Right ventricle myocardium superior (tissue), 1 donor: ENCODE measurements at regions not wholly inside any gene's neighbourhood (a gene's known extent, or its start where the extent isn't known, plus 50 kb on each side); places are given as distances from the start of the nearest gene placed in this dataset.

Source experiments
- ATAC-seq: fragments of 200-7000 bp; cut with Tn5 transposase; one replicate; pipeline ENCODE4 v1.9.1; 2020; ENCODE audit warnings: mild to moderate bottlenecking; ENCODE audit not compliant: poor library complexity
- DNase-seq: peaks from one replicate; pipeline ENCODE4 v3.0.0-alpha.2; 2020
- intact Hi-C: fragments of 100-400 bp; cut with DNase I; formaldehyde crosslinking; loops from one replicate; pipeline ENCODE4 v1.11.2; 2022
- donor health status: DM: no; HTN: yes; CAD: no; lungs with severe emphysema.

DNA sequence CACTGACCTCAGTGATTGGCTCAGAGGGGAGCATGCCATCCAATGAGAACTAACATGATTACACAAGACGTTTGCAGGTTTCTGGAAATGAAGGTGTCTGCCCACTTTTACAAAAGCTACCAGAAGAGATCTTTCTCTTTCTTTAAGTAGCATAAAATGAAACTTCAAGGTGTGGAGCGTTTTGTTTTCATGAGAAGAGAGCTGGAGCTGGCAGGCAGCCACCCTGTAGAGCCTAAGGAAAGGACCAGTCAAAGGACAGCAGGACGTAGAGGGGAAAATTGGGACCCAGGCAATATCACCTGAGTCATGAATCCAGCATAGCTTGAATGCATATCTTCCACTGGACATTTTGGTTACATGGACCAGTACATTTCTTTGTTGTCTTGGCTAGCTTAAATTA, 331.0 kb downstream of the EPHA4 start:
- intact Hi-C loops: no loop called here
- DNase-seq (no peak), ATAC-seq (no peak)

- intact Hi-C loops: no loop called here
- DNase-seq: no peak
- no peak for ATAC-seq
Observed at GRCh38 chr2:221243771-221244170, 328.3 kb downstream of the EPHA4 start.

DNA sequence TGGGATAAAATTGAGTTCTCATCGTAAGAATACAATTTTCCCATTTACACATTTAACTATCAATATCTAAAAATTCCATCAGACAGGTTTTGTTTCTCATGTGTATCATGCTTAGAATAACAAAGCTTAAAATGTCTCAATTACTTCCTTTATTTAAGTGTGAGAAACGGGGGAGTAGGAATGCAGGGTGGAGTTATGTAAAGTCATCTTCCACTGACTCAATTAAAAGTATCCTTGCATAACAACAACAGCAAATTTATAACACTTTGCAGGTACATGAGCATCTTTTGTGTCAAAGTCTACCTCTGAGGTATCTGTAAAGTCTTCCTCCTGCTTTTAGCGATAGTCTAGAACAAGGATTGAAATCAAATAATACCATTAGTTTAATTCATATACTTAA, 327.1 kb downstream of the EPHA4 start:
- ATAC-seq (no peak), DNase-seq (no peak)
- intact Hi-C loops: no loop called here

- DNase-seq: no peak
- intact Hi-C loops: no loop called here
- no peak for ATAC-seq
Observed at GRCh38 chr2:221245772-221246171, 326.3 kb downstream of the EPHA4 start.

DNA sequence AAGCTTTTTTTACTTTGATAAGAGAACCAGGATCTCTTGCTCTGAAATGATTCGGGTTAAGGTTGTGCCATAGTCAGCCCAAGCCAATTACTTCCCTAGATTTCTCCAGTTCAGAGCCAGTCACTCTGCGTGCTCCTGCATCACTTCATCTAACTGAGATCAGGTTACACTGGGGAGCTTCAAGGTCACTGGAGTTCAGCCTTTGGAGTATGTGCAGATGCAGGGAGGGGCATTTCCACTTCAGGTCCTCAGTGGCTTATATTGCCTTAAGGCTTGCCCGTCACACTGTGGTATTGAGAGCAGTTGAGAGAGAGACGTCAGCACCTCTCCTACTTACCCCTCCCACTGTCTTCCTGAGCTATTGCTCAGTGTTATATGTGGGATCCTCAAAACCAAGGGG, 317.8 kb downstream of the EPHA4 start:
- ATAC-seq (no peak), DNase-seq (no peak)
- intact Hi-C loops: no loop called here

GRCh38 chr2:221255862-221256261, 316.2 kb downstream of the EPHA4 start:
- no peak for DNase-seq
- intact Hi-C loops: no loop called here
- no peak for ATAC-seq

DNA sequence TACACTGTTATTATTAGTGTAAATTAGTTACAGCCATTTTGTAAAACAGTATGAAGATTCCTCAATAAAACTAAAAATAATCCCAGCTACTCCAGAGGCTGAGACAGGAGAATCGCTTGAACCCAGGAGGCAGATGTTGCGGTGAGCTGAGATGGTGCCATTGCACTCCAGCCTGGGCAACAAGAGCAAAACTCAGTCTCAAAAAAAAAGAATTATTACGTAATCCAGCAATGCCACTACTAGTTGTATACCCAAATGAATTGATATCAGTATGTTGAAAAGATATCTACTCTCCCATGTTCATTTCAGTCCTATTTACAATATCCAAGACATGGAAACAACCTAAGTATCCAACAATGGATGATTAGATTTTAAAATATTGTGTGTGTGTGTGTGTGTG, 313.6 kb downstream of the EPHA4 start:
- intact Hi-C loops: no loop called here
- DNase-seq: no peak

DNA sequence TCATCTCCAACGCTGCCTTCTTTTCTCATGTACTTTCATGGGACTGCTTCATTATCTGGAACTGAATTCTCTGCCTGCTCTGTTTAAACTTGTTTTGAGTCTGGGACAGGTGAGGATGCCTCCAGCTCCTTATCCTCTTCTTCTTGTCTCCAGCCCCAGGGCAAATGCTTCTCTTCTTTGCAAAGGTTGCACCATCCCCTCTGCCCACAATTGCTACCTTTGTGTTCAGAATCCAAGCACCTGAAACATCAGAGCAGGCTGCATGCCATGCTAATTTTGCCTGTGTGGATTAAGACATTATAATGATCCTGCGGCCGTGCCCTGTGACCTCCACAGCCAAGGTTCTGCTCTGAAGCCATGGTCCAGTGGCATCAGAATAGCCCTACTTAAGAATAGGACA, 309.5 kb downstream of the EPHA4 start:
- ATAC-seq (no peak), DNase-seq (no peak)
- intact Hi-C loops: no loop called here

More for the DNA sequence above, 313.6 kb downstream of the EPHA4 start:
- no peak for ATAC-seq

GRCh38 chr2:221263573-221263972, 308.5 kb downstream of the EPHA4 start:
- intact Hi-C loops: no loop called here
- DNase-seq: no peak
- no peak for ATAC-seq

DNA sequence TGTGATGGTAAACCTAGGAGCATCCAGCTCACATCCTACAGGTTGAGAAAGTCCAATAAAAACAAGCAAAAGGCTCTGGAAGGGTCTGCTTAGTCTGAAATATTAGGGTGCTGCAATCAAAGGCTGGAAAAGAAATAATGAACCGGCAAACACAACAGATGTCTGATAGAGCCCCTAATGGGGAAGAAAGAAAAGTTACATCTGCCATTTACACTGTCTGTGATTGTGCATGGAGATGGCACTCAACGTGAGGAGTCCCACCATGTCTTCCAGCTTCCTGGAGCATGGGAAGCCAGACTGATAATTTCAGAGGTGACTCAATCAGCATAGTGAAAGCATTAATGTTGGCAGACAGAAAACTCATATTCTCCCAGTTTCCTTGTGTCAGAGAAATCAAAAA, 307.8 kb downstream of the EPHA4 start:
- DNase-seq (no peak), ATAC-seq (no peak)
- intact Hi-C loops: no loop called here

- ATAC-seq: no peak
- intact Hi-C loops: no loop called here
- DNase-seq: no peak
Observed at GRCh38 chr2:221267773-221268425, 304.2 kb downstream of the EPHA4 start.

DNA sequence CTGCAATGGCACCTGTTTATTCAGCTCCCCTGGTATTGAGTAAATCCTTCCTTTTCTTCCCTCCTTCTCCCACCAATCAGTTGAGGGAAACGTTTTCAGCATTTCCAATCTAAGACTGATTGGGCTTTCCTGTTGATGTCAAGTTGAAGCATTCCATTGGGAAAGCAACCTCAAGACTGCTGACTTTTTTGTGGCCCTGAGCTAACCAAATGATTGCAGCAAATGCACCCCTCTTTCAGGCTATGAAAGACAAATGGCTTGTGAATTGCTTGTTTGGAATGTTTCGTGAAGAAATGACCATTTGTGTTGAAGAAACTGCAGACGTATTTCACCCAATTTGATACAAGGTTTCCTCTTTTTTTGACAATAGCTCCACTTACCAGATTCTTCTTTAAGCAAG, 303.5 kb downstream of the EPHA4 start:
- intact Hi-C loops: no loop called here
- no peak for ATAC-seq
- no peak for DNase-seq

- DNase-seq (no peak), ATAC-seq (no peak)
- intact Hi-C loops: no loop called here
Observed at GRCh38 chr2:221270806-221271205, 301.3 kb downstream of the EPHA4 start.

DNA sequence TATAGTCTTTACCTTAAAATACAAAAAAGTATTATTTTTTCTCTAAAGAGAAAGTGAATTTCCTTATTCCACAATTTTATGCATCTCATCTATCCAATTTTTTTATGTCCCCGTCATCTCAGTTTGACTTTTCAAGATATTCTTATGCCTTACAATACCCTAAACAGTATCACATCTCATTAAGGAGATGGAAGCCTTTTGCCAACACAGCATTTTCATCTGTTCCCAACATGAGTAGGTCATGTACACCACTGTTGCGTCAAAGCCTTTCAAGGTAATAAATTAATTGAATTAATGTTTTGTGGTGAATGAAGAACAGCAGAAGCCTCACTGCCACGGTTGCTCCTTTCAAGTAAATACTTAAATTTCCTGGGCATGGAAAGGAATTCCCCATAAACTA, 299.4 kb downstream of the EPHA4 start:
- DNase-seq (no peak), ATAC-seq (no peak)
- intact Hi-C loops: no loop called here

GRCh38 chr2:221276033-221276432, 296.1 kb downstream of the EPHA4 start:
- intact Hi-C loops: no loop called here
- ATAC-seq: no peak
- no peak for DNase-seq

DNA sequence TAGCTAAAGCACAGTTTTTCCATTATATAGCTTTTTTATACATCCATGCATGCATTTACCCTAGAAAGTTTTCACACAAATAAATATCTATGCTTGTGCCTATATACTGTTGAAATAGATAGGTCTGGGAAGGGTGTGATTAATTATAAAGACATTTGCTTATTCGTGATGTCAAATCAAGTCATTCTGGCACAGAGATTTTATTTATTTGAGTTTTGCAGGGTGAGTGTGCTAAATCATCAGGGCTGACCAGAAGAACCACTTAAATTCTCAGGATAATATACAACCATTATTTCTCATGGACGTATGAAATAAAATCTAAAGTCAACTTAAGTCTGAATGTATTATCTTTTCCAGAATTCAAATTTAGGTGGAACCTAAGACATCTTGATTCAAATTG, 295.5 kb downstream of the EPHA4 start:
- ATAC-seq (no peak), DNase-seq (no peak)
- intact Hi-C loops: no loop called here

- DNase-seq (no peak), ATAC-seq (no peak)
- intact Hi-C loops: no loop called here
Observed at GRCh38 chr2:221282386-221282785, 289.7 kb downstream of the EPHA4 start.

- DNase-seq: no peak
- intact Hi-C loops: no loop called here
- ATAC-seq: no peak
Observed at GRCh38 chr2:221283896-221284545, 288.1 kb downstream of the EPHA4 start.

- intact Hi-C loops: no loop called here
- ATAC-seq: no peak
- DNase-seq: no peak
Observed at GRCh38 chr2:221285148-221285547, 287.0 kb downstream of the EPHA4 start.

DNA sequence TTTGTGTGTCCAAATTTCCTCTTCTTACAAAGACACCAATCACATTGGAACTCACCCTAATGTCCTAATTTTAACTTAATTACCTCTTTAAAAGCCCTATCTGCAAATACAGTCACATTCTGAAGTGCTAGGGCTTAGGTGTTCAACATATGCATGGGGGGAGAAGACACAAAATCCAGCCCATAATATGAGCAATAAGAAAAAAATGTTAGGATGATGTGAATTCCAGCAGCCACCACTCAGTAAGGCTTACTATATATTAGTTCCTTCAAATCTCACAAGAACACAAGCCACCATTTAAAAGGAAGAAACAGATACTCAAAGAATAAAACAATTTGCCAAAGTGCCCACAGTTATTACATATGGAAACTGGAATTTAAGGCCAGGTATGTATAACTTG, 285.7 kb downstream of the EPHA4 start:
- DNase-seq (no peak), ATAC-seq (no peak)
- intact Hi-C loops: no loop called here

DNA sequence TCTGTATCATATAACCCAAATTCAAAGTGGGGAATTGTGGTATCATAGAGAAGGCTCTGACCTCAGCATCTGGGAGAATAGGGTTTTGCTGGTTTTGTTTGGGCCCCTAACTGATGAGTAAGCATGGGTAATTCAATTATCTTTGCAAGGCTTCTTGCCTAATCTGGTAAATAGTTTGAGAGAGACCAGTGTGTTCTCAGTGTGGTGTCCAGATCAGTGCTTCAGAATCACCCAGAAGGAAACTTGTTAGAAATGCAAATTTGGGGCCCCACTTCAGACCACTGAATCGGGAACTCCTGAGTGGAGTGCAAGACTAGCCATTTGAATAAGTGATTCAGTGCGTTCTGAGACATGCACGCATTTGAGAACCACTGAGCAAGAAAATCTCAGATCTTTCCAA, 282.7 kb downstream of the EPHA4 start:
- DNase-seq (no peak), ATAC-seq (no peak)
- intact Hi-C loops: no loop called here
